Breast epithelium (tissue), 4 donors: ENCODE measurements at regions not wholly inside any gene's neighbourhood (a gene's known extent, or its start where the extent isn't known, plus 50 kb on each side); places are given as distances from the start of the nearest gene placed in this dataset.

Experiments
- DNase-seq, 2 donors: peaks; one replicate each; pipeline ENCODE4 v3.0.0-alpha.2; 2019; ENCODE audit warnings: low spot score in 2 of 2
- H3K27ac ChIP-seq, 2 donors: fragments of 200-600 bp; sonication (generic) in 1 of 2; one replicate each; pipeline ENCODE4 v1.5.1; 2016 to 2019; ENCODE audit warnings: mild to moderate bottlenecking in 1 of 2
- H3K27me3 ChIP-seq, 2 donors: fragments of 200-600 bp; sonication (generic) in 1 of 2; one replicate each; pipeline versions ENCODE4 v1.5.1 to v1.6.0; 2017 to 2019; ENCODE audit warnings: control low read depth in 1 of 2, mild to moderate bottlenecking in 1 of 2
- H3K36me3 ChIP-seq: fragments of 200-600 bp; one replicate; pipeline ENCODE4 v1.5.1; 2019
- H3K4me1 ChIP-seq, 2 donors: fragments of 200-600 bp; sonication (generic); one replicate each; pipeline ENCODE4 v1.5.1; 2016 to 2019; ENCODE audit warnings: control low read depth in 1 of 2
- H3K4me3 ChIP-seq, 3 donors: fragments of 200-600 bp; sonication (generic); 1 replicate in 2 of 3; 2 replicates in 1 of 3; pipeline ENCODE4 v1.5.1; 2016 to 2019; ENCODE audit warnings: mild to moderate bottlenecking in 3 of 3, moderate library complexity in 2 of 3
- H3K9me3 ChIP-seq, 2 donors: fragments of 200-600 bp; sonication (generic) in 1 of 2; one replicate each; pipeline ENCODE4 v1.5.1; 2016 to 2019; ENCODE audit warnings: control low read depth in 1 of 2
- POLR2A ChIP-seq: fragments of 450-650 bp; IDR thresholded peaks from one replicate; pipeline ENCODE4 v1.6.1; 2016; ENCODE audit warnings: antibody characterized with exemption, mild to moderate bottlenecking, moderate library complexity
- POLR2AphosphoS5 ChIP-seq, 3 donors: sonication (generic); formaldehyde crosslinking; IDR thresholded peaks; one replicate each; pipeline ENCODE4 v1.6.1; 2017; ENCODE audit warnings: antibody characterized with exemption in 3 of 3
- intact Hi-C: fragments of 100-400 bp; cut with DNase I; formaldehyde crosslinking; loops from one replicate; pipeline ENCODE4 v1.15.1; 2023; ENCODE audit warnings: low total_unique reads
- TF ChIP-seq, protein P1 (sequence below), 3 donors: fragments of 450-650 bp; IDR thresholded peaks; one replicate each; pipeline ENCODE4 v1.5.1; 2016 to 2017; ENCODE audit warnings: antibody characterized with exemption in 3 of 3, mild to moderate bottlenecking in 3 of 3, moderate library complexity in 3 of 3

GRCh38 chr2:2765176-2765800 lies 434.2 kb upstream of the MYT1L start:
- no peak for DNase-seq

GRCh38 chr2:2764739-2765138 lies 433.7 kb upstream of the MYT1L start:
- H3K36me3 ChIP-seq: no peaks in the 10 kb centered on the region
- intact Hi-C loops: no loop called here
- TF ChIP-seq POLR2A (no peak), POLR2AphosphoS5 (IDR thresholded peaks at IDR 0.05) (no peak)
- TF ChIP-seq, protein P1, sequence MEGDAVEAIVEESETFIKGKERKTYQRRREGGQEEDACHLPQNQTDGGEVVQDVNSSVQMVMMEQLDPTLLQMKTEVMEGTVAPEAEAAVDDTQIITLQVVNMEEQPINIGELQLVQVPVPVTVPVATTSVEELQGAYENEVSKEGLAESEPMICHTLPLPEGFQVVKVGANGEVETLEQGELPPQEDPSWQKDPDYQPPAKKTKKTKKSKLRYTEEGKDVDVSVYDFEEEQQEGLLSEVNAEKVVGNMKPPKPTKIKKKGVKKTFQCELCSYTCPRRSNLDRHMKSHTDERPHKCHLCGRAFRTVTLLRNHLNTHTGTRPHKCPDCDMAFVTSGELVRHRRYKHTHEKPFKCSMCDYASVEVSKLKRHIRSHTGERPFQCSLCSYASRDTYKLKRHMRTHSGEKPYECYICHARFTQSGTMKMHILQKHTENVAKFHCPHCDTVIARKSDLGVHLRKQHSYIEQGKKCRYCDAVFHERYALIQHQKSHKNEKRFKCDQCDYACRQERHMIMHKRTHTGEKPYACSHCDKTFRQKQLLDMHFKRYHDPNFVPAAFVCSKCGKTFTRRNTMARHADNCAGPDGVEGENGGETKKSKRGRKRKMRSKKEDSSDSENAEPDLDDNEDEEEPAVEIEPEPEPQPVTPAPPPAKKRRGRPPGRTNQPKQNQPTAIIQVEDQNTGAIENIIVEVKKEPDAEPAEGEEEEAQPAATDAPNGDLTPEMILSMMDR (IDR thresholded peaks at IDR 0.05): no peak
- no peak overlapping the region for H3K27ac ChIP-seq
- H3K9me3 ChIP-seq: peaks cover 6 to 8% of the 10 kb centered on the region in 2 donors
- no peaks in the 10 kb centered on the region for H3K4me1 ChIP-seq
- no peak for DNase-seq
- H3K4me3 ChIP-seq: no peak overlapping the region
- no peaks in the 10 kb centered on the region for H3K27me3 ChIP-seq

More at GRCh38 chr2:2765176-2765800, 434.2 kb upstream of the MYT1L start:
- intact Hi-C loops: no loop called here
- no peak overlapping the region for H3K27ac ChIP-seq
- H3K4me1 ChIP-seq: no peaks in the 10 kb centered on the region
- no peaks in the 10 kb centered on the region for H3K27me3 ChIP-seq
- no peaks in the 10 kb centered on the region for H3K36me3 ChIP-seq
- no peak overlapping the region for H3K4me3 ChIP-seq
- H3K9me3 ChIP-seq: peaks cover 6 to 8% of the 10 kb centered on the region in 2 donors
- TF ChIP-seq POLR2AphosphoS5 (IDR thresholded peaks at IDR 0.05): no peak
- TF ChIP-seq, protein P1 (IDR thresholded peaks at IDR 0.05): no peak
- TF ChIP-seq POLR2A: no peak

- Histone ChIP-seq H3K9me3 (peaks cover 6 to 8% of the 10 kb centered on the region in 2 donors), H3K4me3 (no peak overlapping the region), H3K27me3 (no peaks in the 10 kb centered on the region), H3K36me3 (no peaks in the 10 kb centered on the region), H3K27ac (no peak overlapping the region), H3K4me1 (no peaks in the 10 kb centered on the region)
- intact Hi-C loops: no loop called here
- no peak for TF ChIP-seq POLR2A
- no peak for TF ChIP-seq POLR2AphosphoS5 (IDR thresholded peaks at IDR 0.05)
- TF ChIP-seq, protein P1 (IDR thresholded peaks at IDR 0.05): no peak
- no peak for DNase-seq
These were observed 432.9 kb upstream of the MYT1L start for GRCh38 chr2:2764001-2764355.

DNA sequence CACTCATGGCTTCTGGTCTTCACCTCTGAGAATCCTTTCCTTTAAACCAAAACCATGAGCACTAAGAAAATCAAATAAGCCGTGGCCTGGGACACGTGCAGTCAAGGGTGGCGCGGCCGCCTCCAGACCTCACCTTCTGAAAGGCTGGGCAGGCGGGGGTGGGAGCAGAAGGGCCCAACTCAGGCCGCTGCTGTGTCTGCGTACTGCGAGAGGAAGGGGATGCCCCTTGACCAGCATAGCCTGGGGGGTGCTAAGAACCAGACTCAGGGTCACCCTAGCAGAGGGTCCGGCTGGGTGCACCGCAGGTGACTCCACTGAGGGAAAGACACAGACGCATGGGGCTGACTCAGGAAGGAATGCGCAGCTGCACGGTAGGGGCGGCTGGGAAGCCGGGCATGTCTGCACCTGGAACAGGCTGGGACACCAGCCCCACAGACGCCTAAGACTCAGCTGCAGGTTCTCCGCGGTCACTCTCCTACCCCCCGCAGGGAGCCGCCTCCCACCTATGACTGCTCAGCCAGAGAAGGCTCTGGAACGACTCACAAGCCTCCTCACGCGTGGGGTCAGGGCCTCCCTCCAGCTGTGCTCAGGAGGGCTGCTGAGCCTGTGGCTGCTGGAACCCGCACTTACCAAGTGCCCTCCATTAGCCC lies 432.4 kb upstream of the MYT1L start:
- Histone ChIP-seq H3K4me3 (no peak overlapping the region), H3K27ac (no peak overlapping the region), H3K9me3 (peaks cover 6 to 8% of the 10 kb centered on the region in 2 donors), H3K4me1 (no peaks in the 10 kb centered on the region), H3K36me3 (no peaks in the 10 kb centered on the region), H3K27me3 (no peaks in the 10 kb centered on the region)
- TF ChIP-seq POLR2AphosphoS5 (IDR thresholded peaks at IDR 0.05) (no peak), POLR2A (no peak)
- TF ChIP-seq, protein P1 (IDR thresholded peaks at IDR 0.05): no peak
- intact Hi-C loops: no loop called here
- peak in 1 of 2 donors; percentile 20 for DNase-seq

- Histone ChIP-seq H3K36me3 (no peaks in the 10 kb centered on the region), H3K9me3 (peaks cover 6 to 8% of the 10 kb centered on the region in 2 donors), H3K27me3 (no peaks in the 10 kb centered on the region), H3K4me3 (no peak overlapping the region), H3K27ac (no peak overlapping the region), H3K4me1 (no peaks in the 10 kb centered on the region)
- no peak for TF ChIP-seq POLR2AphosphoS5 (IDR thresholded peaks at IDR 0.05)
- no peak for TF ChIP-seq POLR2A
- TF ChIP-seq, protein P1 (IDR thresholded peaks at IDR 0.05): no peak
- no peak for DNase-seq
- intact Hi-C loops: no loop called here
These were observed 431.8 kb upstream of the MYT1L start for GRCh38 chr2:2762913-2763312.
